H1 (cell line): ENCODE measurements at regions not wholly inside any gene's neighbourhood (a gene's known extent, or its start where the extent isn't known, plus 50 kb on each side); places are given as distances from the start of the nearest gene placed in this dataset.

Source experiments
- CTCF ChIA-PET: fragments of 300-600 bp; sonication (Branson Sonifier 250); formaldehyde crosslinking; loops from one replicate; lab custom pipeline; 2021; ENCODE audit not compliant: partially characterized antibody; lab: Charles Lee
- POLR2A ChIA-PET: fragments of 300-600 bp; sonication (Branson Sonifier 250); formaldehyde crosslinking; loops from one replicate; lab custom pipeline; 2021; ENCODE audit warnings: inconsistent platforms; ENCODE audit not compliant: partially characterized antibody; lab: Charles Lee
- DNase-seq, 2 experiments: peaks; one replicate each; pipeline versions ENCODE4 v3.0.0 to v3.0.0-alpha.2; 2010 to 2022; ENCODE audit warnings: low spot score in 2 of 2, low read depth in 1 of 2, mixed read lengths in 1 of 2
- FAIRE-seq: peaks from 2 replicates; lab custom pipeline; 2011; peaks lifted over from hg19 to GRCh38; lab: Jason Lieb, UNC
- H2AFZ ChIP-seq: 2 replicates; pipeline ENCODE4 v1.8.1; 2012; ENCODE audit warnings: low read length, inconsistent platforms
- H2AK5ac ChIP-seq: 2 replicates; pipeline ENCODE4 v1.6.1; 2013; ENCODE audit warnings: low read depth, low read length
- H2BK120ac ChIP-seq: replicated peaks from 2 replicates; pipeline ENCODE3; 2013; ENCODE audit warnings: low read depth, low read length, inconsistent platforms
- H2BK12ac ChIP-seq: 2 replicates; pipeline ENCODE4 v1.6.1; 2013; ENCODE audit warnings: low read depth, low read length
- H2BK15ac ChIP-seq: 2 replicates; pipeline ENCODE4 v1.6.1; 2013; ENCODE audit warnings: low read length
- H2BK20ac ChIP-seq: 2 replicates; pipeline ENCODE4 v1.6.1; 2013; ENCODE audit warnings: low read length
- H2BK5ac ChIP-seq: 2 replicates; pipeline ENCODE4 v1.6.1; 2013; ENCODE audit warnings: low read depth, low read length
- H3K14ac ChIP-seq: 2 replicates; pipeline ENCODE4 v1.6.1; 2013; ENCODE audit warnings: inconsistent platforms; ENCODE audit not compliant: insufficient read length
- H3K18ac ChIP-seq: 2 replicates; pipeline ENCODE4 v1.6.1; 2013; ENCODE audit warnings: low read length; ENCODE audit errors: extremely low read depth
- H3K23ac ChIP-seq: 2 replicates; pipeline ENCODE4 v1.6.1; 2013; ENCODE audit warnings: inconsistent platforms; ENCODE audit not compliant: insufficient read length
- H3K23me2 ChIP-seq: 2 replicates; pipeline ENCODE4 v1.6.1; 2013; ENCODE audit warnings: low read depth, low read length
- H3K27ac ChIP-seq: 2 replicates; pipeline ENCODE4 v1.6.1; 2011; ENCODE audit warnings: low read depth, low read length, inconsistent platforms
- H3K27me3 ChIP-seq, 4 experiments: replicated peaks in 1 of 4; 1 replicate in 1 of 4; 2 replicates in 3 of 4; pipeline versions ENCODE4 v1.6.1 to v1.8.1; 2011 to 2013; ENCODE audit warnings: low read length in 3 of 4, mild to moderate bottlenecking in 3 of 4, inconsistent platforms in 2 of 4, mixed read lengths in 2 of 4, moderate library complexity in 1 of 4; ENCODE audit not compliant: control insufficient read depth in 3 of 4, insufficient read depth in 3 of 4; ENCODE audit errors: extremely low read depth in 1 of 4
- H3K36me3 ChIP-seq, 4 experiments: 2 replicates each; pipeline versions ENCODE4 v1.6.1 to v1.8.1; 2011 to 2013; ENCODE audit warnings: mild to moderate bottlenecking in 4 of 4, low read length in 3 of 4, moderate library complexity in 2 of 4, control low read depth in 1 of 4, inconsistent platforms in 1 of 4; ENCODE audit not compliant: insufficient read depth in 4 of 4, control insufficient read depth in 2 of 4
- H3K4ac ChIP-seq: replicated peaks from 2 replicates; pipeline ENCODE3; 2013; ENCODE audit warnings: low read length, low read depth, mixed read lengths, inconsistent platforms; ENCODE audit not compliant: insufficient read length
- H3K4me1 ChIP-seq, 4 experiments: replicated peaks in 1 of 4; 1 replicate in 1 of 4; 2 replicates in 3 of 4; pipeline versions ENCODE4 v1.6.1 to v1.8.1; 2011 to 2013; ENCODE audit warnings: low read length in 3 of 4, inconsistent platforms in 2 of 4, mixed read lengths in 1 of 4; ENCODE audit not compliant: insufficient read depth in 4 of 4, control insufficient read depth in 3 of 4
- H3K4me2 ChIP-seq, 2 experiments: 2 replicates each; pipeline versions ENCODE4 v1.6.1 to v1.8.1; 2011 to 2013; ENCODE audit warnings: low read depth in 2 of 2, low read length in 2 of 2, control low read depth in 1 of 2, inconsistent platforms in 1 of 2, mild to moderate bottlenecking in 1 of 2; ENCODE audit not compliant: insufficient read depth in 1 of 2
- H3K4me3 ChIP-seq, 4 experiments: fragments of 200-600, 300-600 bp in 1 of 4; sonication (generic), shearing (Covaris generic), sonication (Bioruptor Twin) in 1 of 4; 2 replicates each; pipeline versions ENCODE4 v1.5.1 to v1.8.1; 2011 to 2016; ENCODE audit warnings: low read length in 4 of 4, low read depth in 3 of 4, control low read depth in 2 of 4, inconsistent platforms in 2 of 4, mild to moderate bottlenecking in 2 of 4, mixed read lengths in 1 of 4, moderate library complexity in 1 of 4; ENCODE audit not compliant: insufficient read depth in 2 of 4; ENCODE audit errors: extremely low read depth in 1 of 4
- H3K56ac ChIP-seq: replicated peaks from 2 replicates; pipeline ENCODE3; 2013; ENCODE audit warnings: low read depth, mild to moderate bottlenecking, mixed read lengths, low read length, inconsistent platforms; ENCODE audit not compliant: insufficient read length
- H3K79me1 ChIP-seq: 2 replicates; pipeline ENCODE4 v1.6.1; 2013; ENCODE audit warnings: low read depth, low read length, control low read depth
- H3K79me2 ChIP-seq, 2 experiments: 2 replicates each; pipeline versions ENCODE4 v1.6.1 to v1.8.1; 2012 to 2013; ENCODE audit warnings: low read length in 2 of 2, mild to moderate bottlenecking in 2 of 2, inconsistent platforms in 1 of 2; ENCODE audit not compliant: insufficient read depth in 2 of 2, control insufficient read depth in 1 of 2
- H3K9ac ChIP-seq, 4 experiments: replicated peaks in 1 of 4; 1 replicate in 1 of 4; 2 replicates in 3 of 4; pipeline versions ENCODE4 v1.6.1 to v1.8.1; 2011 to 2013; ENCODE audit warnings: low read depth in 3 of 4, low read length in 3 of 4, control low read depth in 2 of 4, mild to moderate bottlenecking in 2 of 4, moderate library complexity in 2 of 4, inconsistent platforms in 1 of 4; ENCODE audit errors: extremely low read depth in 1 of 4
- H3K9me3 ChIP-seq, 2 experiments: 2 replicates each; pipeline versions ENCODE4 v1.6.1 to v1.8.1; 2012 to 2013; ENCODE audit warnings: mild to moderate bottlenecking in 2 of 2, moderate library complexity in 2 of 2, control low read depth in 1 of 2, inconsistent platforms in 1 of 2, low read depth in 1 of 2, low read length in 1 of 2, mixed read lengths in 1 of 2; ENCODE audit not compliant: insufficient read depth in 2 of 2
- H4K20me1 ChIP-seq, 2 experiments: replicated peaks in 1 of 2; 2 replicates each; pipeline versions ENCODE3 to v1.8.1; 2011 to 2013; ENCODE audit warnings: inconsistent platforms in 2 of 2, low read length in 2 of 2, mild to moderate bottlenecking in 1 of 2; ENCODE audit not compliant: insufficient read depth in 2 of 2, control insufficient read depth in 1 of 2
- H4K5ac ChIP-seq: 2 replicates; pipeline ENCODE4 v1.6.1; 2013; ENCODE audit warnings: low read length, low read depth, mixed read lengths, inconsistent platforms; ENCODE audit not compliant: insufficient read length
- H4K8ac ChIP-seq: 2 replicates; pipeline ENCODE4 v1.8.0; 2013; ENCODE audit warnings: mild to moderate bottlenecking, moderate library complexity, low read length, inconsistent platforms; ENCODE audit not compliant: insufficient read depth; ENCODE audit errors: extremely low read depth
- H4K91ac ChIP-seq: replicated peaks from 2 replicates; pipeline ENCODE3; 2013; ENCODE audit warnings: low read length, mixed read lengths, inconsistent platforms; ENCODE audit not compliant: insufficient read length
- CHD7 ChIP-seq: fragments of 300-600 bp; sonication (generic); IDR thresholded peaks from 2 replicates; pipeline ENCODE4 v1.7.1; 2012; ENCODE audit warnings: low read length, moderate library complexity, mild to moderate bottlenecking, inconsistent platforms; ENCODE audit not compliant: insufficient replicate concordance
- WGBS, 2 experiments: shearing (Covaris generic) in 1 of 2; methylation state at CpG; one replicate each; pipeline versions ENCODE4 v1.1.6 to v1.1.7; 2013 to 2015; ENCODE audit warnings: low lambda C conversion rate in 2 of 2, mixed read lengths in 2 of 2, inconsistent platforms in 1 of 2, low coverage in 1 of 2, missing lambda C conversion rate in 1 of 2; ENCODE audit not compliant: insufficient replicate concordance in 2 of 2, insufficient coverage in 1 of 2, insufficient read length in 1 of 2; ENCODE audit errors: extremely low coverage in 1 of 2, missing lambda C conversion rate in 1 of 2; 5-methylcytosine and 5-hydroxymethylcytosine counted together

- Histone ChIP-seq H3K23ac (no peak overlapping the region), H4K20me1 (no peaks in the 10 kb centered on the region), H3K4ac (no peak overlapping the region), H2BK120ac (no peak overlapping the region), H3K18ac (no peak overlapping the region), H3K36me3 (no peaks in the 10 kb centered on the region; a peak in 1 of 8 replicates), H3K14ac (no peak overlapping the region), H3K23me2 (no peaks in the 10 kb centered on the region), H2AK5ac (no peak overlapping the region), H3K56ac (no peak overlapping the region), H2AFZ (no peak overlapping the region), H2BK20ac (no peak overlapping the region), H3K9ac (no peak overlapping the region), H2BK12ac (no peak overlapping the region), H3K4me3 (no peak overlapping the region), H2BK5ac (no peak overlapping the region), H4K5ac (no peak overlapping the region), H4K8ac (no peak overlapping the region), H3K27ac (no peak overlapping the region), H3K79me1 (peaks cover 3% of the 10 kb centered on the region; the same call in 1 of the 2 replicates), H3K4me1 (no peaks in the 10 kb centered on the region), H2BK15ac (no peak overlapping the region), H3K4me2 (no peak overlapping the region), H4K91ac (no peak overlapping the region), H3K9me3 (no peaks in the 10 kb centered on the region), H3K27me3 (no peaks in the 10 kb centered on the region), H3K79me2 (no peaks in the 10 kb centered on the region)
- 78% methylated on average over 5 of the region's 5 CpGs; no CpG with 5 or more reads in 1 of the 2 experiments for WGBS, 2 experiments
- DNase-seq (no peak), FAIRE-seq (no peak)
- ChIA-PET POLR2A (no interaction called here), CTCF (no interaction called here)
- TF ChIP-seq CHD7, result no peak
These were observed 196.9 kb downstream of the PRL start for GRCh38 chr6:22099923-22100322.
